B cell (primary cell): ENCODE measurements at regions not wholly inside any gene's neighbourhood (a gene's known extent, or its start where the extent isn't known, plus 50 kb on each side); places are given as distances from the start of the nearest gene placed in this dataset.

Experiments used
- ATAC-seq: fragments of 200-7000 bp; cut with Tn5 transposase; one replicate; pipeline ENCODE4 v1.10.0; 2021; ENCODE audit warnings: low read depth, mild to moderate bottlenecking, moderate number of reproducible peaks, moderate library complexity
- CTCF ChIA-PET: fragments of 350-600 bp; sonication (Branson Sonifier 250); formaldehyde crosslinking; loops from one replicate; lab custom pipeline; 2021; ENCODE audit warnings: antibody characterized with exemption, inconsistent platforms; lab: Charles Lee
- POLR2A ChIA-PET: fragments of 350-600 bp; sonication (Branson Sonifier 250); formaldehyde crosslinking; loops from one replicate; lab custom pipeline; 2021; ENCODE audit warnings: antibody characterized with exemption; lab: Charles Lee
- DNase-seq: peaks from one replicate; pipeline ENCODE4 v3.0.0; 2013
- H2AFZ ChIP-seq: 2 replicates; pipeline ENCODE4 v1.6.1; 2012; ENCODE audit warnings: mild to moderate bottlenecking, low read depth, low read length; ENCODE audit not compliant: insufficient read depth, poor library complexity, severe bottlenecking
- H3K27ac ChIP-seq, 2 donors: 1 replicate in 1 of 2; 2 replicates in 1 of 2; pipeline ENCODE4 v1.5.1; 2012 to 2013; ENCODE audit warnings: low read length in 2 of 2, mild to moderate bottlenecking in 2 of 2, moderate library complexity in 1 of 2
- H3K27me3 ChIP-seq, 4 experiments: fragments of 200-600 bp in 1 of 4; sonication (generic) in 1 of 4; replicated peaks in 1 of 4; 1 replicate in 2 of 4; 2 replicates in 2 of 4; pipeline versions ENCODE4 v1.6.1 to v1.7.0; 2013 to 2016; ENCODE audit warnings: low read length in 3 of 4, mild to moderate bottlenecking in 2 of 4, mixed read lengths in 1 of 4, moderate library complexity in 1 of 4; ENCODE audit not compliant: insufficient read depth in 4 of 4, control insufficient read depth in 3 of 4; ENCODE audit errors: control extremely low read depth in 1 of 4
- H3K36me3 ChIP-seq, 2 experiments: replicated peaks in 1 of 2; 1 replicate in 1 of 2; 2 replicates in 1 of 2; pipeline versions ENCODE4 v1.6.1 to v1.7.1; 2013; ENCODE audit warnings: low read length in 1 of 2; ENCODE audit not compliant: insufficient read depth in 2 of 2, control insufficient read depth in 1 of 2; ENCODE audit errors: control extremely low read depth in 1 of 2, extremely low read depth in 1 of 2
- H3K4me1 ChIP-seq, 2 donors: fragments of 200-600 bp in 1 of 2; sonication (generic) in 1 of 2; 1 replicate in 1 of 2; 2 replicates in 1 of 2; pipeline versions ENCODE4 v1.5.1 to v1.6.1; 2013 to 2017; ENCODE audit warnings: low read length in 2 of 2; ENCODE audit not compliant: control insufficient read depth in 2 of 2, insufficient read depth in 2 of 2
- H3K4me2 ChIP-seq: replicated peaks from 2 replicates; pipeline ENCODE3; 2012; ENCODE audit warnings: mild to moderate bottlenecking, low read depth, low read length; ENCODE audit not compliant: poor library complexity, severe bottlenecking
- H3K4me3 ChIP-seq, 5 experiments: fragments of 200-600 bp in 1 of 5; sonication (generic) in 1 of 5; 1 replicate in 3 of 5; 2 replicates in 2 of 5; pipeline versions ENCODE4 v1.5.1 to v1.7.0; 2011 to 2016; ENCODE audit warnings: low read length in 4 of 5, mild to moderate bottlenecking in 4 of 5, low read depth in 2 of 5, control low read depth in 1 of 5, moderate library complexity in 1 of 5; ENCODE audit not compliant: insufficient read depth in 1 of 5; ENCODE audit errors: control extremely low read depth in 1 of 5, extremely low read depth in 1 of 5
- H3K79me2 ChIP-seq: fragments of 200-600 bp; sonication (generic); one replicate; pipeline ENCODE4 v1.6.0; 2016; ENCODE audit warnings: low read length; ENCODE audit not compliant: control insufficient read depth, insufficient read depth
- H3K9ac ChIP-seq: fragments of 200-600 bp; sonication (generic); 2 replicates; pipeline ENCODE4 v1.6.1; 2017; ENCODE audit warnings: mild to moderate bottlenecking, low read length, moderate library complexity
- H3K9me3 ChIP-seq, 3 donors: one replicate each; pipeline versions ENCODE4 v1.6.1 to v1.7.1; 2013; ENCODE audit warnings: low read length in 2 of 3; ENCODE audit not compliant: control insufficient read depth in 2 of 3, insufficient read depth in 1 of 3; ENCODE audit errors: control extremely low read depth in 1 of 3
- H4K20me1 ChIP-seq: 2 replicates; pipeline ENCODE4 v1.6.0; 2012; ENCODE audit warnings: mild to moderate bottlenecking, low read length; ENCODE audit not compliant: insufficient read depth, control insufficient read depth, poor library complexity, severe bottlenecking
- H3K27ac Mint-ChIP-seq: one replicate; pipeline ENCODE4 v1.8.0; 2021; ENCODE audit warnings: mixed read lengths
- H3K27me3 Mint-ChIP-seq: one replicate; pipeline ENCODE4 v1.8.0; 2021; ENCODE audit warnings: mixed read lengths
- H3K4me1 Mint-ChIP-seq: one replicate; pipeline ENCODE4 v1.8.0; 2021; ENCODE audit warnings: mixed read lengths
- H3K4me3 Mint-ChIP-seq: one replicate; pipeline ENCODE4 v1.8.0; 2021; ENCODE audit warnings: mixed read lengths
- H3K9me3 Mint-ChIP-seq: one replicate; pipeline ENCODE4 v1.8.0; 2022; ENCODE audit warnings: mixed read lengths; ENCODE audit not compliant: insufficient read depth
- CTCF ChIP-seq: fragments of 200-600 bp; IDR thresholded peaks from one replicate; pipeline ENCODE4 v1.8.0; 2022; ENCODE audit warnings: antibody characterized with exemption, mild to moderate bottlenecking
- EZH2 ChIP-seq: IDR thresholded peaks from 2 replicates; pipeline ENCODE4 v1.6.1; 2012; ENCODE audit warnings: borderline replicate concordance, low read depth, mild to moderate bottlenecking, moderate library complexity, low read length; ENCODE audit not compliant: insufficient read depth, poor library complexity, severe bottlenecking
- WGBS: methylation state at CpG from one replicate; pipeline ENCODE4 v1.1.5; 2013; ENCODE audit warnings: missing lambda C conversion rate; ENCODE audit not compliant: insufficient coverage; 5-methylcytosine and 5-hydroxymethylcytosine counted together
- intact Hi-C: fragments of 100-400 bp; cut with micrococcal nuclease; formaldehyde crosslinking; loops from one replicate; pipeline ENCODE4 v1.10.0; 2022

- Mint-ChIP-seq H3K9me3 (no peaks in the 10 kb centered on the region), H3K4me3 (no peak overlapping the region), H3K27me3 (no peaks in the 10 kb centered on the region), H3K27ac (no peak overlapping the region), H3K4me1 (no peaks in the 10 kb centered on the region)
- H2AFZ ChIP-seq, result no peak overlapping the region
- ATAC-seq (no peak), DNase-seq (no peak)
- WGBS, result 78% methylated on average over 7 of the region's 8 CpGs
- no peaks in the 10 kb centered on the region for H3K9me3 ChIP-seq
- H3K36me3 ChIP-seq, result no peaks in the 10 kb centered on the region
- H3K4me3 ChIP-seq, result no peak overlapping the region
- no peaks in the 10 kb centered on the region for H3K27me3 ChIP-seq
- no peaks in the 10 kb centered on the region for H3K79me2 ChIP-seq
- CTCF ChIA-PET, result no interaction called here
- TF ChIP-seq CTCF (no peak), EZH2 (no peak)
- H4K20me1 ChIP-seq, result no peaks in the 10 kb centered on the region
- H3K27ac ChIP-seq, result no peak overlapping the region
- no peak overlapping the region for H3K4me2 ChIP-seq
- intact Hi-C loops, result no loop called here
- no peak overlapping the region for H3K9ac ChIP-seq
- POLR2A ChIA-PET, result no interaction called here
- H3K4me1 ChIP-seq, result no peaks in the 10 kb centered on the region
Measured at GRCh38 chr4:165718660-165719059, 154.4 kb upstream of the TLL1 start.

- no CpG with 5 or more reads among the region's 2 CpGs for WGBS
- intact Hi-C loops, result no loop called here
- POLR2A ChIA-PET, result no interaction called here
- Histone ChIP-seq H3K4me3 (no peak overlapping the region), H3K4me2 (no peak overlapping the region), H3K9me3 (no peaks in the 10 kb centered on the region), H3K27me3 (no peaks in the 10 kb centered on the region), H4K20me1 (no peaks in the 10 kb centered on the region), H3K27ac (no peak overlapping the region), H3K9ac (no peak overlapping the region), H3K79me2 (no peaks in the 10 kb centered on the region), H2AFZ (no peak overlapping the region), H3K4me1 (no peaks in the 10 kb centered on the region), H3K36me3 (no peaks in the 10 kb centered on the region)
- H3K27me3 Mint-ChIP-seq, result no peaks in the 10 kb centered on the region
- H3K4me1 Mint-ChIP-seq, result no peaks in the 10 kb centered on the region
- no peaks in the 10 kb centered on the region for H3K9me3 Mint-ChIP-seq
- H3K4me3 Mint-ChIP-seq, result no peak overlapping the region
- TF ChIP-seq EZH2 (no peak), CTCF (no peak)
- CTCF ChIA-PET, result no interaction called here
- DNase-seq (no peak), ATAC-seq (no peak)
- no peak overlapping the region for H3K27ac Mint-ChIP-seq
Measured at GRCh38 chr4:165720411-165721082, 152.5 kb upstream of the TLL1 start.
